HG03469 (cell line): ENCODE measurements at regions not wholly inside any gene's neighbourhood (a gene's known extent, or its start where the extent isn't known, plus 50 kb on each side); places are given as distances from the start of the nearest gene placed in this dataset.

Source experiments
- ATAC-seq: cut with Tn5 transposase; IDR thresholded peaks from one replicate; pipeline ENCODE4 v1.9.1; 2021; ENCODE audit warnings: mild to moderate bottlenecking, moderate library complexity, moderate number of reproducible peaks; ENCODE audit not compliant: unreplicated experiment

- ATAC-seq, result no peak
Observed at GRCh38 chr2:215609089-215610032, 173.5 kb upstream of the FN1 start.

GRCh38 chr2:215607766-215608165 lies 171.9 kb upstream of the FN1 start:
- no peak for ATAC-seq

DNA sequence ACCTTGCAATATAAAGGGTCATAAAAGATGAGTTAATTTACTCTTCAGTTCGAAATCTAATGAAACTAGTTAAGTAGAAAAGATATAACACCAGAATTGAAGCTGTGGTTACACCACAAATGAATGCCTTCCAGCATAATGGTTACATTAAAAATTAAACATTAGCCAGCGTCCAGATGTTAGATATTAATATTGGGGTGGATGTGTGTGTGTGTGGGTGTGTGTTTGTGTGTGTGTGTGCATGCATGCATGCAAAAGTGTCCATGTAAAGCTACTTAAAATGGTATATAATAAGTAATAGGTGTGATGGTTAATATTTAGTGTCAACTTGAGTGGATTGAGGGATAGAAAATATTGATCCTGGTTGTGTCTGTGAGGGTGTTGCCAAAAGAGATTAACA lies 170.4 kb upstream of the FN1 start:
- ATAC-seq, result no peak

DNA sequence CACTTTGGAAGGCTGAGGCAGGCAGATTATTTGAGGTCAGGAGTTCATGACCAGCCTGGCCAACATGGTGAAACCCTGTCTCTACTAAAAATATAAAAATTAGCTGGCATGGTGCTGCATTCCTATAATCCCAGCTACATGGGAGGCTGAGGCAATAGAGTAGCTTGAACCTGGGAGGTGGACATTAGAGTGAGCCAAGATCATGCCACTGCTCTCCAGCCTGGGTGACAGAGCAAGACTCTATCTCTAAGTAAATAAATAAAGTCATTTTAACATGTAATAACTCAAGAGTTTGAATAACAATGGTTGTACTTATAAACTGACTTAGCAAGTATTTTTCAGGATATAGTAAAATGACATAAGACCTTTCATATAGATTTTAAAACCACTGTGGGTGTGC lies 169.3 kb upstream of the FN1 start:
- no peak for ATAC-seq

GRCh38 chr2:215604606-215605005 lies 168.7 kb upstream of the FN1 start:
- no peak for ATAC-seq

DNA sequence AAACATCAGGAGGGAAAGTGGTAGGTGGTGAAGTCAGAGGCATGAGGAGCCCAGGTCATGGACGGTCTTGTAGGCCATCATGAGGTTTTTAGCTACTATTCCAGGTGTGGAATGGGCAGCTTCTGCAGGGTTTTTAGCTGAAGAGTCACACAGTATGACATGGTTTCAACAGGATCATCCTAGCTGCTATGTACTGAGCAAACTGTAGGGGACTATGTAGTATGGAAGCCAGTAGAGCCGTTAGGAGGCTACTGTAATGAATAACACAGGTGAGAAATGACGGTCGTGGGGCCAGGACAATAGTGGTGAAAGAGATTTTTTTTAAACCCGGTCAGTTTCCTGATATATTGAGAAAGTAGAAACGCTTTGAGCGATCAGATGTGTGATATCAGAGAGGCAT lies 167.6 kb upstream of the FN1 start:
- no peak for ATAC-seq

- no peak for ATAC-seq
Observed at GRCh38 chr2:215602997-215603396, 167.1 kb upstream of the FN1 start.

GRCh38 chr2:215601990-215602721 lies 166.3 kb upstream of the FN1 start:
- ATAC-seq, result no peak

DNA sequence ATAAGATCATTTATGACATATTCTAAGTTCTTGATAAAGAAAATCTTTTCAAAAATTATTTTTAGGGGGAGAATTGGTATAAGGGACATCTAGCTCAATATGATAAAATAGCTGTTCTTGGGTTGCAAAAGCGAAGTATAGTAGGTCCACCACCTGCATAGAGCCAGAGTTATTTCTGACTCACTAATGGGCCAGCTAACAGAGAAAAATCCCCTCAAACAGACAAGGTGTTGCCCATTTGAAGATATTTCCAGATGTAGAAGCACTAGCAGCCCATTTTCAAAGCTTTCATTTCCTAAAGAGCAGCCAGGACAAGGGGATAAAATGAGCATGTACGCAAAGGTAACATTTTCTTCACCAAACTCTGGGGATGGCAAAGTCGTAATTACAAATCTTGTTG lies 165.7 kb upstream of the FN1 start:
- no peak for ATAC-seq

- no peak for ATAC-seq
Observed at GRCh38 chr2:215598376-215598975, 162.6 kb upstream of the FN1 start.

DNA sequence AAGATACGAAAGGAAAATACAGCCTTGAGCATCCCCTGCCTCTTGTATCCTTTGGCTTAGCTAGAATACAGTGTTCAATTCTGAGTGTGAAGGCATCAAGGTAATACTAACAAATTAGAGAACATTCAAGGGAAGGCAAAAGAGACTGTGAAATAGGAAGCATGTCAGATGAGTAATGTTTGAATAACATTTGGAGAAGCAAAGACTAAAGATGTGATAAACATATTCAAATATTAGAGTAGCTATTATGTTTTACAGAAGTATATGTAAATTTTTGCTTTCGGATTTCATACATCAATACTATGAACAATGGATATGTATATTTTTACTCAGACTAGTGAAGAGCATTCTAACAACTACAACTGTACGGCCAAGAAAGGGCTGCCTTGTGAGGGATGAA lies 161.7 kb upstream of the FN1 start:
- no peak for ATAC-seq

GRCh38 chr2:215594766-215595165 lies 158.9 kb upstream of the FN1 start:
- ATAC-seq, result no peak

GRCh38 chr2:215590010-215590745 lies 154.3 kb upstream of the FN1 start:
- no peak for ATAC-seq

GRCh38 chr2:215583881-215584280 lies 148.0 kb upstream of the FN1 start:
- no peak for ATAC-seq

DNA sequence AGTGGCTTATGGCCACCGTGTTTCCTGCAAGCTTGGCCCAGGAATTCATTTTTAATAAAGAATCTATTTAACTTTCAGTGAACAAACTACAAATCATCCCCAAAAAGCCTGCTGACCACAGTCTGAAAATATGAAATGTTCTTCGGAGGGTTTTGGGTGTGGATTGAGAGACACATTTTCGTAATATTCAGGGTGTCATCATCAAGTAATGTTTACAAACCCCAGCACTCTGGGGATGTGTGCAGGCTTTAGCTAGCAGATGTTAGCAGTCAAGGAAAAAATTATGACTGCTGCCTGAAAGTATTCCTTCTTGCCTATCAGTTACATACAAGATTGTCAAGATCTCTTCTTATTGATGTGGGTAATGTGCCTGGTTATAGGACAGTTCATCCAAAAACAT lies 143.9 kb upstream of the FN1 start:
- no peak for ATAC-seq

GRCh38 chr2:215577356-215577755 lies 141.5 kb upstream of the FN1 start:
- no peak for ATAC-seq

- ATAC-seq, result no peak
Observed at GRCh38 chr2:215576572-215576971, 140.7 kb upstream of the FN1 start.

- ATAC-seq, result no peak
Observed at GRCh38 chr2:215573496-215573895, 137.6 kb upstream of the FN1 start.

DNA sequence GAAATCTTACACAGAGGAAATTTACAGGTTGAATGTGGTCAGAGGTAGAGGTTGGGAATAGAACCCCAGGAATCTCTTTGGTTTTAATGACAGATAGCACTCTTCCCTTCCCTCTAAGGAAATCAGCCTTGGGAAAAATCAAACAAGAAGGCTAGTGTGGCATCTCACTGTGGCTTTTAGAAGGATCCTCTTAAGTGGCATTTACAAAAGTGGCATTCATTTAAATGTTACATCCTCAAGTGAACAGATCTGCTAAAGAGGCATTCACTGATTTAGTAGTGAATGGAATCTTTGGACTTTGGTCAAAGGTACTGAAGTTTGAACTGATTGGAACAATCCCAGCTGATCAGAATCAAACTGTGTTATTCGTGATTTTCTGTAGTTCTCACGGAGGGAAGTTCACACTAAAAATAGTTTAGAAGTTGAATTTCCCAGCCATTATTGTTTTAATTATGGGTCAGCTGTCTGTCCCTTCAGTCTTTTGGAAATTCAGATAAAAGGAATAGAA lies 136.5 kb upstream of the FN1 start:
- no peak for ATAC-seq

DNA sequence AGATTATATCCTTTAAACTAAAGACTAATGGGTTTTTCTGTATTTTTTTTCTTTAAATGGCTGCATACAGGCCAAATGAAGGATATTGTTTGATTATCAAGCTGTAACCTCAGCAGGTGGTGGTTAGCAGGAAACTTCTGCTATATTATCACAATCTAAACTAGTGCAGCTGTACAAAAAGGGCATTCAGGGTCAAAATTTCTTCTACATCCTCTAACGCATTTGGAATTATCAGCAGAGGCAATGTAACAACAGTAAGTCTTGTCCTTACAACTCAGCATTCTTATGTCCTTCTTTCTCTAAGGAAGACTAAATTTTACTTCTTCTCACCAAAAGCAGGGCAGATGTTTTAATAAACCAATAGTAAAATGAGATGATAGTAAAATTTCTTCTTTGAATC lies 135.8 kb upstream of the FN1 start:
- no peak for ATAC-seq

DNA sequence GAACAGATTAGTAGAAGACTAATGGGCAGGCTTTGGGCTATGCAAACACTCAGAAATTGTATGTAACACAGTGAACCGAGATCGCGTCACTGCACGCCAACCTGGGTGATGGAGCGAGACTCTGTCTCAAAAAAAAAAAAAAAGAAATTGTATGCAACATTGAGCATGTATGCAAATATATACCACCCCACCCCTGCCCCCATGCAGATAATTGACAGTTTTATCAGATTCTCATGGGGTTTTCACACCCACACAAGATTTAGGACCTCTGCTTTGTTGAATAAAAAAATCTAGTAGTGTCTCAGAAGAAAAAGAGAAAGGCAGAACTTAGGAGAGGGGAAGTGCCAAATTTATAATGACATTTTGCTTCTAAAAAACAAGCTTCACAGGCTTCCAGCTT lies 131.6 kb upstream of the FN1 start:
- peak; percentile 83 for ATAC-seq
